ENCODE measurements at regions not wholly inside any gene's neighbourhood (a gene's known extent, or its start where the extent isn't known, plus 50 kb on each side); places are given as distances from the start of the nearest gene placed in this dataset.

GRCh38 chr12:69055280-69055679, 122.3 kb upstream of the CPM start:
- H3K36me3 ChIP-seq, result no peaks in the 10 kb centered on the region
- H3K9me3 ChIP-seq, result no peaks in the 10 kb centered on the region
- 68 to 78% methylated on average over 2 of the region's 2 CpGs for WGBS, 2 donors
- H3K27me3 ChIP-seq, result no peaks in the 10 kb centered on the region
- peaks cover 0 to 18% (median 3%) of the 10 kb centered on the region in 4 donors for H3K4me1 ChIP-seq
- no peak for TF ChIP-seq POLR2A (IDR thresholded peaks at IDR 0.05)
- TF ChIP-seq, protein P1, sequence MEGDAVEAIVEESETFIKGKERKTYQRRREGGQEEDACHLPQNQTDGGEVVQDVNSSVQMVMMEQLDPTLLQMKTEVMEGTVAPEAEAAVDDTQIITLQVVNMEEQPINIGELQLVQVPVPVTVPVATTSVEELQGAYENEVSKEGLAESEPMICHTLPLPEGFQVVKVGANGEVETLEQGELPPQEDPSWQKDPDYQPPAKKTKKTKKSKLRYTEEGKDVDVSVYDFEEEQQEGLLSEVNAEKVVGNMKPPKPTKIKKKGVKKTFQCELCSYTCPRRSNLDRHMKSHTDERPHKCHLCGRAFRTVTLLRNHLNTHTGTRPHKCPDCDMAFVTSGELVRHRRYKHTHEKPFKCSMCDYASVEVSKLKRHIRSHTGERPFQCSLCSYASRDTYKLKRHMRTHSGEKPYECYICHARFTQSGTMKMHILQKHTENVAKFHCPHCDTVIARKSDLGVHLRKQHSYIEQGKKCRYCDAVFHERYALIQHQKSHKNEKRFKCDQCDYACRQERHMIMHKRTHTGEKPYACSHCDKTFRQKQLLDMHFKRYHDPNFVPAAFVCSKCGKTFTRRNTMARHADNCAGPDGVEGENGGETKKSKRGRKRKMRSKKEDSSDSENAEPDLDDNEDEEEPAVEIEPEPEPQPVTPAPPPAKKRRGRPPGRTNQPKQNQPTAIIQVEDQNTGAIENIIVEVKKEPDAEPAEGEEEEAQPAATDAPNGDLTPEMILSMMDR (IDR thresholded peaks at IDR 0.05), result no peak
- TF ChIP-seq EP300 (IDR thresholded peaks at IDR 0.05), result no peak
- no peak for DNase-seq (ENCODE audit: low spot score in 2 of 2)
- no peak overlapping the region for H3K4me3 ChIP-seq
- no peak overlapping the region for H3K27ac ChIP-seq

- WGBS, 2 donors, result 77 to 85% methylated on average over 4 of the region's 4 CpGs
- H3K27me3 ChIP-seq, result no peaks in the 10 kb centered on the region
- TF ChIP-seq POLR2A (IDR thresholded peaks at IDR 0.05), result no peak
- TF ChIP-seq EP300 (IDR thresholded peaks at IDR 0.05), result peak; percentile 56 to 82
- H3K4me3 ChIP-seq, result no peak overlapping the region
- no peaks in the 10 kb centered on the region for H3K36me3 ChIP-seq
- DNase-seq (ENCODE audit: low spot score in 2 of 2), result peak in 1 of 2 donors; percentile 63
- peaks cover 0 to 18% (median 3%) of the 10 kb centered on the region in 4 donors for H3K4me1 ChIP-seq
- no peak overlapping the region for H3K27ac ChIP-seq
- no peaks in the 10 kb centered on the region for H3K9me3 ChIP-seq
These were observed 122.7 kb upstream of the CPM start for GRCh38 chr12:69055706-69056105.

DNA sequence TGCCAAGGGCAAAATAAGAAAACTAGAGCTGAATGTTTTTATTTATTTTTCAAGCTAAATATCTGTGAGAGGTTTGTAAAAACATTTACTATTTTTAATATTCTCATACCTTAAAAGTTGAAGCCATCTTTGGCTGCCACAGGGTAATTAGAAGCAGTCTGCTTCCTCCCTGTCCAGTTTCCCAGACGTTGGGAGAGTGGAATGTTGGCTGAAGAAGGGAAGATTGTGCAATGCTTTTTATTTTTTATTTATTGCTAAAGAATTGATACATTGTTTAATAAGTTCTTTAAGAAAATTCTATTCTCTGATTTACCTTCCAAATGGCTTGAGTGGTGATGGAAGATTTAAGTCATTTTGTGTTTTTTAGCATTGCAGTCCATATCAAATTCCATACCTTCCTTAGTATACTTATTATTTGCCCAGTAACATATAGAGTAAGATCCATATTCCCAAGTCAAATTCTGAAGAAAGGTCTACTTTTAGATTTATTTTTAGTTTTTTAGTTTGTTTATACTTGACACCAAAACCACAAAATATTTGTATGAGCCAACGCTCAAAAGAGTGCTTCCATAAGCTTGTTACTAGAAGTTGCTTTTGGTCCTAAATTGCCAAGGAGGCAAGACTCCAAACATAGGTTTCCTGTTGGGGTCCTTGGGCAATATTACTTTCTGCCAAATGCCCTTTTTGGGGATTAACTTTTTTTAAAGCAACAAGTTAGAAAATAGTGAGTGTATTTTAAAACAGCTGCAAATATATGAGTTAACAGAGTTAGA, 124.0 kb upstream of the CPM start:
- no peaks in the 10 kb centered on the region for H3K36me3 ChIP-seq
- peaks cover 0 to 18% (median 3%) of the 10 kb centered on the region in 4 donors for H3K4me1 ChIP-seq
- no peaks in the 10 kb centered on the region for H3K27me3 ChIP-seq
- no peak for DNase-seq (ENCODE audit: low spot score in 2 of 2)
- no peak overlapping the region for H3K27ac ChIP-seq
- WGBS, 2 donors, result 22% methylated on average over 2 of the region's 2 CpGs
- H3K4me3 ChIP-seq, result no peak overlapping the region
- TF ChIP-seq EP300 (IDR thresholded peaks at IDR 0.05) (no peak), POLR2A (IDR thresholded peaks at IDR 0.05) (no peak)
- TF ChIP-seq, protein P1 (IDR thresholded peaks at IDR 0.05), result no peak
- no peaks in the 10 kb centered on the region for H3K9me3 ChIP-seq

- no peak overlapping the region for H3K4me3 ChIP-seq
These were observed 124.8 kb upstream of the CPM start for GRCh38 chr12:69057742-69058141.

GRCh38 chr12:69059465-69060457, 126.8 kb upstream of the CPM start:
- 93 to 95% methylated on average over 8 of the region's 8 CpGs for WGBS, 2 donors
- no peak overlapping the region for H3K4me3 ChIP-seq
- H3K4me1 ChIP-seq, result peaks cover 0 to 9% (median 3%) of the 10 kb centered on the region in 4 donors
- no peak overlapping the region for H3K27ac ChIP-seq
- no peak for DNase-seq (ENCODE audit: low spot score in 2 of 2)
- TF ChIP-seq, protein P1 (IDR thresholded peaks at IDR 0.05), result no peak
- TF ChIP-seq EP300 (IDR thresholded peaks at IDR 0.05) (no peak), POLR2A (IDR thresholded peaks at IDR 0.05) (no peak)
- no peaks in the 10 kb centered on the region for H3K36me3 ChIP-seq
- H3K9me3 ChIP-seq, result no peaks in the 10 kb centered on the region
- H3K27me3 ChIP-seq, result no peaks in the 10 kb centered on the region

More at GRCh38 chr12:69057742-69058141, 124.8 kb upstream of the CPM start:
- Histone ChIP-seq H3K9me3 (no peaks in the 10 kb centered on the region), H3K27me3 (no peaks in the 10 kb centered on the region), H3K27ac (no peak overlapping the region), H3K36me3 (no peaks in the 10 kb centered on the region), H3K4me1 (peaks cover 0 to 15% (median 3%) of the 10 kb centered on the region in 4 donors)
- TF ChIP-seq, protein P1 (IDR thresholded peaks at IDR 0.05), result no peak
- no peak for TF ChIP-seq POLR2A (IDR thresholded peaks at IDR 0.05)
- TF ChIP-seq EP300 (IDR thresholded peaks at IDR 0.05), result no peak
- DNase-seq (ENCODE audit: low spot score in 2 of 2), result no peak
- WGBS, 2 donors, result 85 to 86% methylated on average over 3 of the region's 3 CpGs

All from tibial nerve (tissue), 4 donors.